IMR-90 (cell line): ENCODE measurements at regions not wholly inside any gene's neighbourhood (a gene's known extent, or its start where the extent isn't known, plus 50 kb on each side); places are given as distances from the start of the nearest gene placed in this dataset.

Source experiments
- ATAC-seq: fragments of 200-7000 bp; cut with Tn5 transposase; 2 replicates; pipeline ENCODE4 v1.9.1; 2020; ENCODE audit warnings: low read depth, mild to moderate bottlenecking, moderate library complexity
- BruUV-seq: library from RNA; stranded (reverse); fragments of 400-500 nt; replicated peaks from 2 replicates; lab custom pipeline; 2021; lab: Mats Ljungman, UMichigan
- CTCF ChIA-PET: fragments of 300-600 bp; formaldehyde crosslinking; extraction: SDS; loops from one replicate; lab custom pipeline; 2021; ENCODE audit warnings: antibody characterized with exemption; lab: Yijun Ruan, JAX
- POLR2A ChIA-PET: fragments of 300-600 bp; sonication (Branson Sonifier 250); formaldehyde crosslinking; loops from one replicate; lab custom pipeline; 2022; ENCODE audit warnings: antibody characterized with exemption; ENCODE audit not compliant: unreplicated experiment; lab: Charles Lee
- DNase-seq: peaks from one replicate; pipeline ENCODE4 v3.0.0; 2013
- H2AFZ ChIP-seq: replicated peaks from 2 replicates; pipeline ENCODE3; 2013; ENCODE audit warnings: low read length, mild to moderate bottlenecking; ENCODE audit not compliant: poor library complexity
- H2AK5ac ChIP-seq: 2 replicates; pipeline ENCODE4 v1.6.1; 2013; ENCODE audit warnings: low read depth, low read length, inconsistent platforms
- H2AK9ac ChIP-seq: replicated peaks from 2 replicates; pipeline ENCODE3; 2013; ENCODE audit warnings: mild to moderate bottlenecking, low read depth, low read length, moderate library complexity; ENCODE audit not compliant: poor library complexity
- H2BK120ac ChIP-seq: 2 replicates; pipeline ENCODE4 v1.6.1; 2013; ENCODE audit warnings: low read depth, low read length, inconsistent platforms
- H2BK15ac ChIP-seq: 3 replicates; pipeline ENCODE4 v1.6.1; 2013; ENCODE audit warnings: low read depth, low read length, inconsistent platforms
- H2BK20ac ChIP-seq: 2 replicates; pipeline ENCODE4 v1.6.1; 2013; ENCODE audit warnings: low read depth, mild to moderate bottlenecking, inconsistent platforms, low read length, moderate library complexity
- H2BK5ac ChIP-seq: 2 replicates; pipeline ENCODE4 v1.6.1; 2013; ENCODE audit warnings: mild to moderate bottlenecking, low read depth, low read length, inconsistent platforms; ENCODE audit not compliant: poor library complexity, severe bottlenecking
- H3K14ac ChIP-seq: replicated peaks from 2 replicates; pipeline ENCODE4 v1.6.1; 2013; ENCODE audit warnings: low read depth, low read length, inconsistent platforms
- H3K18ac ChIP-seq: 2 replicates; pipeline ENCODE4 v1.6.1; 2013; ENCODE audit warnings: low read depth, low read length, control low read depth
- H3K23ac ChIP-seq: 2 replicates; pipeline ENCODE4 v1.6.1; 2013; ENCODE audit warnings: low read depth, low read length, inconsistent platforms
- H3K27ac ChIP-seq: 2 replicates; pipeline ENCODE4 v1.5.1; 2013; ENCODE audit warnings: mild to moderate bottlenecking, control low read depth, low read length; ENCODE audit not compliant: insufficient read depth
- H3K27me3 ChIP-seq: 2 replicates; pipeline ENCODE4 v1.6.1; 2013; ENCODE audit warnings: low read length; ENCODE audit not compliant: control insufficient read depth, insufficient read depth
- H3K36me3 ChIP-seq: 2 replicates; pipeline ENCODE4 v1.6.1; 2013; ENCODE audit warnings: low read length, mixed read lengths; ENCODE audit not compliant: control insufficient read depth, insufficient read depth
- H3K4ac ChIP-seq: 2 replicates; pipeline ENCODE4 v1.6.1; 2013; ENCODE audit warnings: low read depth, low read length, inconsistent platforms
- H3K4me1 ChIP-seq: 2 replicates; pipeline ENCODE4 v1.6.1; 2013; ENCODE audit warnings: low read length, mixed read lengths; ENCODE audit not compliant: control insufficient read depth, insufficient read depth
- H3K4me2 ChIP-seq: 2 replicates; pipeline ENCODE4 v1.6.1; 2013; ENCODE audit warnings: low read depth, mild to moderate bottlenecking, control low read depth, low read length, moderate library complexity
- H3K4me3 ChIP-seq: 2 replicates; pipeline ENCODE4 v1.5.1; 2013; ENCODE audit warnings: low read depth, mild to moderate bottlenecking, control low read depth, low read length, moderate library complexity; ENCODE audit not compliant: insufficient read depth
- H3K56ac ChIP-seq: 2 replicates; pipeline ENCODE4 v1.6.1; 2013; ENCODE audit warnings: low read length, inconsistent platforms; ENCODE audit not compliant: insufficient read depth; ENCODE audit errors: extremely low read depth
- H3K79me1 ChIP-seq, 2 experiments: 2 replicates each; pipeline ENCODE4 v1.6.1; 2013; ENCODE audit warnings: low read length in 2 of 2, inconsistent platforms in 1 of 2, low read depth in 1 of 2
- H3K9ac ChIP-seq: 2 replicates; pipeline ENCODE4 v1.6.1; 2013; ENCODE audit warnings: low read depth, low read length, control low read depth
- H3K9me1 ChIP-seq: 2 replicates; pipeline ENCODE4 v1.6.1; 2013; ENCODE audit warnings: low read length, inconsistent platforms; ENCODE audit not compliant: insufficient read depth
- H3K9me3 ChIP-seq: 2 replicates; pipeline ENCODE4 v1.6.1; 2013; ENCODE audit warnings: low read length; ENCODE audit not compliant: control insufficient read depth, insufficient read depth
- H4K20me1 ChIP-seq: 2 replicates; pipeline ENCODE4 v1.6.1; 2013; ENCODE audit warnings: low read length, inconsistent platforms; ENCODE audit not compliant: insufficient read depth
- H4K5ac ChIP-seq: 2 replicates; pipeline ENCODE4 v1.6.1; 2013; ENCODE audit warnings: mild to moderate bottlenecking, low read depth, low read length, control low read depth
- H4K8ac ChIP-seq, 2 experiments: 2 replicates each; pipeline ENCODE4 v1.6.1; 2013; ENCODE audit warnings: low read depth in 2 of 2, low read length in 2 of 2, control low read depth in 1 of 2, inconsistent platforms in 1 of 2
- H4K91ac ChIP-seq: 2 replicates; pipeline ENCODE4 v1.6.1; 2013; ENCODE audit warnings: low read depth, low read length, inconsistent platforms; ENCODE audit not compliant: insufficient read depth
- CTCF ChIP-seq: conservative IDR thresholded peaks from 2 replicates; pipeline ENCODE4 v1.5.1; 2012; ENCODE audit warnings: mild to moderate bottlenecking, low read depth, low read length, improper control_type of control experiment
- RCOR1 ChIP-seq: IDR thresholded peaks from 2 replicates; pipeline ENCODE4 v1.6.1; 2012; ENCODE audit warnings: mild to moderate bottlenecking, low read length, improper control_type of control experiment; ENCODE audit not compliant: insufficient replicate concordance
- WGBS, 2 experiments: methylation state at CpG; one replicate each; pipeline versions ENCODE4 v1.1.5 to v1.1.7; 2013; ENCODE audit warnings: missing lambda C conversion rate in 2 of 2; ENCODE audit not compliant: insufficient read length in 1 of 2; ENCODE audit errors: extremely low coverage in 2 of 2; 5-methylcytosine and 5-hydroxymethylcytosine counted together
- dilution Hi-C: fragments of 300-500 bp; cut with HindIII; formaldehyde crosslinking; loops from one replicate; pipeline ENCODE4 v1.14.3; 2018; ENCODE audit warnings: low sequenced_read_pairs; ENCODE audit not compliant: unreplicated experiment
- in situ Hi-C: fragments of 300-500 bp; cut with MboI; formaldehyde crosslinking; loops from 3 replicates; pipeline ENCODE4 v1.14.3; 2019; ENCODE audit warnings: low sequenced_read_pairs, inconsistent platforms, mixed read lengths
- intact Hi-C: fragments of 100-400 bp; cut with micrococcal nuclease; formaldehyde crosslinking; loops from 2 replicates; pipeline ENCODE4 v1.10.0; 2022

- ATAC-seq (no peak), DNase-seq (no peak)
- no peak overlapping the region for H3K14ac ChIP-seq
- H4K8ac ChIP-seq, result no peak overlapping the region
- H2AFZ ChIP-seq, result no peak overlapping the region
- BruUV-seq, result no TSS peak
- H2BK15ac ChIP-seq, result no peak overlapping the region
- no peak overlapping the region for H3K4me3 ChIP-seq
- no peak overlapping the region for H3K9ac ChIP-seq
- no peak overlapping the region for H2AK9ac ChIP-seq
- no peaks in the 10 kb centered on the region for H4K20me1 ChIP-seq
- no peak overlapping the region for H4K5ac ChIP-seq
- no peaks in the 10 kb centered on the region for H3K9me3 ChIP-seq
- H3K23ac ChIP-seq, result no peak overlapping the region
- H2AK5ac ChIP-seq, result no peak overlapping the region
- no peaks in the 10 kb centered on the region for H3K27me3 ChIP-seq
- no peak overlapping the region for H3K27ac ChIP-seq
- H3K18ac ChIP-seq, result no peak overlapping the region
- no peak overlapping the region for H4K91ac ChIP-seq
- H2BK120ac ChIP-seq, result no peak overlapping the region
- CTCF ChIA-PET, result no interaction called here
- H3K9me1 ChIP-seq, result peaks cover 12% of the 10 kb centered on the region
- dilution Hi-C loops (no loop called here), intact Hi-C loops (loop anchor here (5.0 to 10.0 kb wide), 2 partner anchors 106 to 477 kb away; no protein-coding TSS in a partner anchor), in situ Hi-C loops (loop anchor here (10.0 kb wide), 1 partner anchor 627 kb away; the partner anchor contains the start of gene SFMBT2)
- H2BK5ac ChIP-seq, result no peak overlapping the region
- TF ChIP-seq RCOR1 (no peak), CTCF (no peak)
- POLR2A ChIA-PET, result no interaction called here
- H3K4me1 ChIP-seq, result peaks cover 7% of the 10 kb centered on the region
- H2BK20ac ChIP-seq, result no peak overlapping the region
- H3K79me1 ChIP-seq, result no peaks in the 10 kb centered on the region; a peak in 1 of 4 replicates
- H3K4ac ChIP-seq, result no peak overlapping the region
- H3K4me2 ChIP-seq, result no peak overlapping the region
- WGBS, 2 experiments, result no CpG with 5 or more reads among the region's 5 CpGs
- no peak overlapping the region for H3K56ac ChIP-seq
- no peaks in the 10 kb centered on the region for H3K36me3 ChIP-seq
Observed at GRCh38 chr10:6788231-6788630, 208.2 kb upstream of the PRKCQ start.
